NCI-H187 treated with DMSO at 0.1 percent for 48 hours (cell line): ENCODE measurements at regions not wholly inside any gene's neighbourhood (a gene's known extent, or its start where the extent isn't known, plus 50 kb on each side); places are given as distances from the start of the nearest gene placed in this dataset.

Source experiments
- DNase-seq: peaks from one replicate; lab custom pipeline; 2025; lab: John Stamatoyannopoulos, UW

- no peak for DNase-seq
Measured at GRCh38 chr4:178056996-178057395, 614.8 kb upstream of the AGA start.

GRCh38 chr4:178063568-178063967, 621.3 kb upstream of the AGA start:
- DNase-seq = no peak

- DNase-seq = no peak
Measured at GRCh38 chr4:178066338-178066941, 624.2 kb upstream of the AGA start.

- DNase-seq = no peak
Measured at GRCh38 chr4:178068136-178068535, 625.9 kb upstream of the AGA start.

- DNase-seq = no peak
Measured at GRCh38 chr4:178070163-178070562, 627.9 kb upstream of the AGA start.

- no peak for DNase-seq
Measured at GRCh38 chr4:178080312-178080711, 638.1 kb upstream of the AGA start.

- no peak for DNase-seq
Measured at GRCh38 chr4:178081176-178081575, 638.9 kb upstream of the AGA start.

- no peak for DNase-seq
Measured at GRCh38 chr4:178081896-178082295, 639.7 kb upstream of the AGA start.

- no peak for DNase-seq
Measured at GRCh38 chr4:178082906-178083305, 640.7 kb upstream of the AGA start.

GRCh38 chr4:178083968-178084367, 641.7 kb upstream of the AGA start:
- no peak for DNase-seq

- no peak for DNase-seq
Measured at GRCh38 chr4:178086320-178086719, 644.1 kb upstream of the AGA start.

GRCh38 chr4:178090640-178091411, 648.6 kb upstream of the AGA start:
- DNase-seq = no peak

GRCh38 chr4:178102139-178102538, 659.9 kb upstream of the AGA start:
- no peak for DNase-seq

- DNase-seq = no peak
Measured at GRCh38 chr4:178105242-178105641, 663.0 kb upstream of the AGA start.

GRCh38 chr4:178136736-178137345, 694.6 kb upstream of the AGA start:
- DNase-seq = no peak

GRCh38 chr4:178137732-178138471, 695.7 kb upstream of the AGA start:
- no peak for DNase-seq

GRCh38 chr4:178138491-178138890, 696.3 kb upstream of the AGA start:
- no peak for DNase-seq

- DNase-seq = no peak
Measured at GRCh38 chr4:178140326-178140915, 698.2 kb upstream of the AGA start.

GRCh38 chr4:178142724-178143123, 700.5 kb upstream of the AGA start:
- no peak for DNase-seq

GRCh38 chr4:178148106-178148505, 705.9 kb upstream of the AGA start:
- DNase-seq = no peak

- DNase-seq = no peak
Measured at GRCh38 chr4:178165251-178165950, 723.2 kb upstream of the AGA start.

GRCh38 chr4:178165951-178166308, 723.7 kb upstream of the AGA start:
- DNase-seq = no peak
